ENCODE measurements at regions not wholly inside any gene's neighbourhood (a gene's known extent, or its start where the extent isn't known, plus 50 kb on each side); places are given as distances from the start of the nearest gene placed in this dataset.

DNA sequence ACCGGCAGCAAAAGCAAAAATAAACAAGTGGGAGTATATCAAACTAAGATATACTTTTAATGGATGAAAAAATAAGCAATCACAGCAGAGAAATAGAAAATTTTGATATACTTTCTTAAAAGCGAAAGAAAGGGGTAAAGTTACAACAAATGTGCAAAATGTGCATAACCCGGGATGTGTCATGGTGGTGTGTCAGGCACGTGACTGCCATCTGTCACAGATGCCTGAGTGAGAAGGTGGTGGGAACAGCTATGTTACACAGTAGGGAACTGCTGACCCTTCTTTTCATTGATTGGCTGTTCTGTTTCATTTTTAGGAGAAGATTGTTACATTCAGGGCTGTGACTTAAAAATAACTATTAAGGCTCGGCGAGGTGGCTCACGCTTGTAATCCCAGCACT is 168.1 kb upstream of the PELI2 start:
- Histone ChIP-seq H3K4me3 (replicated peaks in 1 of 3) (no peak overlapping the region), H3K36me3 (no peaks in the 10 kb centered on the region), H3K9me3 (no peaks in the 10 kb centered on the region), H3K27me3 (no peaks in the 10 kb centered on the region), H3K4me1 (no peaks in the 10 kb centered on the region), H3K27ac (no peak overlapping the region)
- intact Hi-C loops (cut with DNase I): no loop called here
- no peak for DNase-seq
- TF ChIP-seq, protein P1, sequence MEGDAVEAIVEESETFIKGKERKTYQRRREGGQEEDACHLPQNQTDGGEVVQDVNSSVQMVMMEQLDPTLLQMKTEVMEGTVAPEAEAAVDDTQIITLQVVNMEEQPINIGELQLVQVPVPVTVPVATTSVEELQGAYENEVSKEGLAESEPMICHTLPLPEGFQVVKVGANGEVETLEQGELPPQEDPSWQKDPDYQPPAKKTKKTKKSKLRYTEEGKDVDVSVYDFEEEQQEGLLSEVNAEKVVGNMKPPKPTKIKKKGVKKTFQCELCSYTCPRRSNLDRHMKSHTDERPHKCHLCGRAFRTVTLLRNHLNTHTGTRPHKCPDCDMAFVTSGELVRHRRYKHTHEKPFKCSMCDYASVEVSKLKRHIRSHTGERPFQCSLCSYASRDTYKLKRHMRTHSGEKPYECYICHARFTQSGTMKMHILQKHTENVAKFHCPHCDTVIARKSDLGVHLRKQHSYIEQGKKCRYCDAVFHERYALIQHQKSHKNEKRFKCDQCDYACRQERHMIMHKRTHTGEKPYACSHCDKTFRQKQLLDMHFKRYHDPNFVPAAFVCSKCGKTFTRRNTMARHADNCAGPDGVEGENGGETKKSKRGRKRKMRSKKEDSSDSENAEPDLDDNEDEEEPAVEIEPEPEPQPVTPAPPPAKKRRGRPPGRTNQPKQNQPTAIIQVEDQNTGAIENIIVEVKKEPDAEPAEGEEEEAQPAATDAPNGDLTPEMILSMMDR (IDR thresholded peaks at IDR 0.05): no peak
- TF ChIP-seq POLR2A (IDR thresholded peaks at IDR 0.05): no peak
- WGBS, 2 donors: 90 to 95% methylated on average over 7 of the region's 7 CpGs

DNA sequence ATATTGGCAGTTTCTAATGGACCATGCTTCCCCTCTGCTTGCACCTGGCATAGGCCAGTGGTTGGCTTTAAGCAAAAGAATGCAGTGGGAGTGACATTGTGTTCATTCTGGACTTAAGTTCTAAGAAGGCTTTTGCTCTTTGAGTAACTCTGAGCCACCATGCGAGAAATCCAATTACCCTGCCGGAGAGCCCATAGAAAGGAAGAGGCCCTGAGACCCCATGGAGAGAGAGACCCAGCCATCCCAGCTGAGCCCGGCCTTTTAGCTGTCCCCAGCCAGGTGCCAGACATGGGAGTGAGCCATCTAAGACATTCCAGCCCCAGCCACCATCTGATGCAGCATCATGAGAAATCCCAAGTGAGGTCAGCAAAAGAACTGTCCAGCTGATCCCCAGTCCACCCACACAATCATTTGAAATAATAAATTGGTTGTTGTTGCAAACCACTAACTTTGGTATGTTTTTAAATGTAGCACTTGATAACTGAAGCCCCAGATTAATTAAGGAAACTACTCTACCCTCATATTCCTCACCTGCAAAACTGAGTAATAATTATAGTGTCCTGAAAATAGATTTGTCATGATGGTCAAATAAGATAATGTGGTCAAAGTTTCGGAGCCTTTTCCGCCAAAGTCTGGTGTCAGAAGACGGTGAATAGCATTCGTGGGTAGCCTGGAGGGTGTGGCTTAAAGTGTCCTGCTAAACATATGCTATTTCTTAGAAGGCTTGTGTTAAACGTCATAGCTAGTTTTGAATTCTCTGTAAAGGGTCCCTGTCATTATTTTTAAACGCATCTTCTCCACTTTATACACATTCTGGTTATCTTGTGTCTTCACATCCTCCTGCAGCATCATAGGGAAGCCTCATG is 166.6 kb upstream of the PELI2 start:
- intact Hi-C loops (cut with DNase I): no loop called here
- Histone ChIP-seq H3K9me3 (no peaks in the 10 kb centered on the region), H3K27ac (no peak overlapping the region), H3K27me3 (no peaks in the 10 kb centered on the region), H3K4me1 (no peaks in the 10 kb centered on the region), H3K36me3 (no peaks in the 10 kb centered on the region), H3K4me3 (replicated peaks in 1 of 3) (no peak overlapping the region)
- WGBS, 2 donors: 92 to 93% methylated on average over 9 of the region's 9 CpGs
- no peak for TF ChIP-seq POLR2A (IDR thresholded peaks at IDR 0.05)
- TF ChIP-seq, protein P1 (IDR thresholded peaks at IDR 0.05): no peak
- DNase-seq: no peak

DNA sequence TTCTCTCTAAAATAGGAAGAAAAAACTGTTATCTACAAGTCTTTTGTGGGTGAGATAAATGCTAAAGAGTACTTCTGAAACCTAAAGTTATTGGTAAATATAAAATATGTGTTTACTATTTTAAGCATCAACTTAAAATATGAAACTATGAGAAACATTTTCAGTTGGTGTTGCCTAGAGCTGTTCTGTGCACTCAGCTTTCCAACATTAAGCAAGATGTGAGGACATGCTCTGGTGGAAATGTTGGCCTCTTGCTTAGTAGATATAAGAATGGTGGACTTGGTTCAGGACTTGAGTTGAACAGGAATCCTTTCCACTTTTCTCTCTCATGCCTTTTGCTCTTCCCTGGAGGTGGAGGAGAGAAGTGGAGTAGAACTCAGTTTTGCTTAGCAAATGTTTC is 164.1 kb upstream of the PELI2 start:
- no peak for DNase-seq
- TF ChIP-seq, protein P1 (IDR thresholded peaks at IDR 0.05): no peak
- no peak for TF ChIP-seq POLR2A (IDR thresholded peaks at IDR 0.05)
- Histone ChIP-seq H3K27ac (no peak overlapping the region), H3K27me3 (no peaks in the 10 kb centered on the region), H3K36me3 (no peaks in the 10 kb centered on the region), H3K9me3 (no peaks in the 10 kb centered on the region), H3K4me1 (no peaks in the 10 kb centered on the region), H3K4me3 (replicated peaks in 1 of 3) (no peak overlapping the region)
- intact Hi-C loops (cut with DNase I): no loop called here

DNA sequence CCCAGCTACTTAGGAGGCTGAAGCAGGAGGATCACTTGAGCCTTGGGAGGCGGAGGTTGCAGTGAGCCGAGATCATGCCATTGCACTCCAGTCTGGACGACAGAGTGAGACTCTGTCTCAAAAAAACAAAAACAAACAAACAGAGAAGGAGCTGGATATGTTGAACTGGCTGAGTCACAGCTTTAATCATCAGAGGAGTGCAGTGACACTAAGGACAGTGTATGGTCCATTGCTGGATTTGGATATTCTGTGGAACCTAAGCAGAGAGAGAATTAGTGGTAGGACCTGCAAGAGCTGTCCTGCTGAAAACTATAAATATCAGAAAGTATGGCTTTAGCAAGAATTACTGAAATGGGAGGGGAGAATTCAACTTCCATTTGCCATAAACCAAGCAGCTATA is 163.0 kb upstream of the PELI2 start:
- no peak for DNase-seq
- intact Hi-C loops (cut with DNase I): no loop called here
- H3K4me1 ChIP-seq: no peaks in the 10 kb centered on the region
- no peak for TF ChIP-seq POLR2A (IDR thresholded peaks at IDR 0.05)
- TF ChIP-seq, protein P1 (IDR thresholded peaks at IDR 0.05): no peak
- H3K27me3 ChIP-seq: no peaks in the 10 kb centered on the region
- 65 to 79% methylated on average over 3 of the region's 3 CpGs for WGBS, 2 donors
- H3K4me3 ChIP-seq (replicated peaks in 1 of 3): no peak overlapping the region
- H3K36me3 ChIP-seq: no peaks in the 10 kb centered on the region
- no peak overlapping the region for H3K27ac ChIP-seq
- H3K9me3 ChIP-seq: no peaks in the 10 kb centered on the region

DNA sequence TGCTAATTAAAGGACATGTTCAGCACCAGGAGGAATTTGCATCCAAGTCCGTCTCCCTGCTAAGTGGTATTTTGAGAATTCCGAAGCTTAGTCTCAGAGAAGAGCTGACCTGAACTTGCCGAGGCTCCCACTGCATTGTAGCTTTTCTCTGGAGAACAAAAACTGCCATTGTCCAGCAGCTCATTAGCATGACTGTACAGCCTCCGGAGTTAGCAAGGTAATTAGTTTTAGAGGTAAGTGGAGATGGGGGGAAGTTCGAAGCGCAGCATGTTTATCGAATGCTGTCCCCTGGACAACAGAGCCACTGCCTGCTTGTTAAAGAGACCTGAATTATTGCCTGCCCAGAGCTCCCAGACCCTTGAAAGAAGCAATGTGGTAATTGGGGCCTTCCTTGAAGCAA is 160.3 kb upstream of the PELI2 start:
- Histone ChIP-seq H3K27me3 (no peaks in the 10 kb centered on the region), H3K27ac (no peak overlapping the region), H3K36me3 (no peaks in the 10 kb centered on the region), H3K4me3 (replicated peaks in 1 of 3) (no peak overlapping the region), H3K4me1 (no peaks in the 10 kb centered on the region), H3K9me3 (no peaks in the 10 kb centered on the region)
- WGBS, 2 donors: 53 to 68% methylated on average over 7 of the region's 7 CpGs
- TF ChIP-seq, protein P1 (IDR thresholded peaks at IDR 0.05): no peak
- no peak for TF ChIP-seq POLR2A (IDR thresholded peaks at IDR 0.05)
- no peak for DNase-seq
- intact Hi-C loops (cut with DNase I): no loop called here

Data from thyroid gland (tissue), 4 donors.